Activated CD8-positive, alpha-beta memory T cell treated with anti-CD3 and anti-CD28 coated beads for 48 hours (primary cell): ENCODE measurements at regions not wholly inside any gene's neighbourhood (a gene's known extent, or its start where the extent isn't known, plus 50 kb on each side); places are given as distances from the start of the nearest gene placed in this dataset.

Source experiments
- DNase-seq, 3 experiments: peaks; one replicate each; pipeline ENCODE4 v3.0.0-alpha.2; 2020; ENCODE audit warnings: low read depth in 2 of 3, low spot score in 2 of 3

GRCh38 chr3:69536306-69537020 lies 150.6 kb upstream of the FRMD4B start:
- DNase-seq, result no peak

GRCh38 chr3:69535613-69536012 lies 149.7 kb upstream of the FRMD4B start:
- DNase-seq, result no peak

GRCh38 chr3:69532547-69533224 lies 146.8 kb upstream of the FRMD4B start:
- DNase-seq, result no peak

- no peak for DNase-seq
Measured at GRCh38 chr3:69531576-69532546, 146.0 kb upstream of the FRMD4B start.

GRCh38 chr3:69530554-69530953 lies 144.7 kb upstream of the FRMD4B start:
- no peak for DNase-seq

GRCh38 chr3:69527498-69527897 lies 141.6 kb upstream of the FRMD4B start:
- DNase-seq, result no peak

GRCh38 chr3:69524816-69525215 lies 138.9 kb upstream of the FRMD4B start:
- no peak for DNase-seq

- no peak for DNase-seq
Measured at GRCh38 chr3:69521286-69521685, 135.4 kb upstream of the FRMD4B start.

- DNase-seq, result no peak
Measured at GRCh38 chr3:69511361-69511760, 125.5 kb upstream of the FRMD4B start.

- no peak for DNase-seq
Measured at GRCh38 chr3:69510481-69511030, 124.7 kb upstream of the FRMD4B start.

GRCh38 chr3:69509288-69509687 lies 123.4 kb upstream of the FRMD4B start:
- no peak for DNase-seq

- DNase-seq, result no peak
Measured at GRCh38 chr3:69505770-69506407, 120.0 kb upstream of the FRMD4B start.

- DNase-seq, result no peak
Measured at GRCh38 chr3:69504232-69504631, 118.3 kb upstream of the FRMD4B start.

- no peak for DNase-seq
Measured at GRCh38 chr3:69500604-69501003, 114.7 kb upstream of the FRMD4B start.

GRCh38 chr3:69499899-69500421 lies 114.1 kb upstream of the FRMD4B start:
- no peak for DNase-seq

- DNase-seq, result no peak
Measured at GRCh38 chr3:69499422-69499821, 113.5 kb upstream of the FRMD4B start.

- DNase-seq, result no peak
Measured at GRCh38 chr3:69496856-69497255, 111.0 kb upstream of the FRMD4B start.

- DNase-seq, result no peak
Measured at GRCh38 chr3:69494185-69494584, 108.3 kb upstream of the FRMD4B start.

GRCh38 chr3:69493157-69493556 lies 107.3 kb upstream of the FRMD4B start:
- DNase-seq, result no peak

- no peak for DNase-seq
Measured at GRCh38 chr3:69491975-69492374, 106.1 kb upstream of the FRMD4B start.

- DNase-seq, result no peak
Measured at GRCh38 chr3:69490971-69491370, 105.1 kb upstream of the FRMD4B start.
